UCSD-AML1 (cell line): ENCODE measurements at regions not wholly inside any gene's neighbourhood (a gene's known extent, or its start where the extent isn't known, plus 50 kb on each side); places are given as distances from the start of the nearest gene placed in this dataset.

Experiments used
- DNase-seq: peaks from one replicate; lab custom pipeline; 2025; ENCODE audit not compliant: unreplicated experiment; lab: John Stamatoyannopoulos, UW

GRCh38 chr7:106196460-106197021, 84.4 kb upstream of the SYPL1 start:
- no peak for DNase-seq

- DNase-seq = no peak
Measured at GRCh38 chr7:106193661-106194060, 81.5 kb upstream of the SYPL1 start.

- DNase-seq = no peak
Measured at GRCh38 chr7:106190589-106191330, 78.6 kb upstream of the SYPL1 start.

GRCh38 chr7:106187613-106188350, 75.7 kb upstream of the SYPL1 start:
- no peak for DNase-seq

GRCh38 chr7:106185719-106186118, 73.6 kb upstream of the SYPL1 start:
- DNase-seq = no peak

- DNase-seq = no peak
Measured at GRCh38 chr7:106183952-106184351, 71.8 kb upstream of the SYPL1 start.

GRCh38 chr7:106182904-106183303, 70.8 kb upstream of the SYPL1 start:
- DNase-seq = no peak

GRCh38 chr7:106181658-106182265, 69.7 kb upstream of the SYPL1 start:
- no peak for DNase-seq

- DNase-seq = no peak
Measured at GRCh38 chr7:106180721-106181120, 68.6 kb upstream of the SYPL1 start.

- DNase-seq = no peak
Measured at GRCh38 chr7:106179256-106179655, 67.1 kb upstream of the SYPL1 start.

- DNase-seq = no peak
Measured at GRCh38 chr7:106178593-106179134, 66.6 kb upstream of the SYPL1 start.

- no peak for DNase-seq
Measured at GRCh38 chr7:106177738-106178592, 65.9 kb upstream of the SYPL1 start.

- no peak for DNase-seq
Measured at GRCh38 chr7:106177300-106177690, 65.2 kb upstream of the SYPL1 start.

GRCh38 chr7:106176414-106177299, 64.5 kb upstream of the SYPL1 start:
- peak; percentile 64 for DNase-seq

GRCh38 chr7:106175507-106175906, 63.4 kb upstream of the SYPL1 start:
- DNase-seq = no peak

- DNase-seq = no peak
Measured at GRCh38 chr7:106170651-106171050, 58.5 kb upstream of the SYPL1 start.

GRCh38 chr7:106169821-106170610, 57.9 kb upstream of the SYPL1 start:
- no peak for DNase-seq

- no peak for DNase-seq
Measured at GRCh38 chr7:106167439-106168136, 55.5 kb upstream of the SYPL1 start.
